Sigmoid colon (tissue), 4 donors: ENCODE measurements at regions not wholly inside any gene's neighbourhood (a gene's known extent, or its start where the extent isn't known, plus 50 kb on each side); places are given as distances from the start of the nearest gene placed in this dataset.

Source experiments
- EP300 ChIP-seq, 4 donors: sonication (generic); formaldehyde crosslinking; IDR thresholded peaks; one replicate each; pipeline ENCODE4 v1.6.1; 2017; ENCODE audit warnings: antibody characterized with exemption in 4 of 4
- POLR2A ChIP-seq, 2 donors: fragments of 450-650 bp; IDR thresholded peaks; one replicate each; pipeline ENCODE4 v1.6.1; 2016; ENCODE audit warnings: antibody characterized with exemption in 2 of 2, mild to moderate bottlenecking in 2 of 2, moderate library complexity in 2 of 2
- POLR2AphosphoS5 ChIP-seq, 4 donors: sonication (generic); formaldehyde crosslinking; IDR thresholded peaks; one replicate each; pipeline ENCODE4 v1.6.1; 2017; ENCODE audit warnings: antibody characterized with exemption in 4 of 4
- TF ChIP-seq, protein P1 (sequence below), 4 experiments: fragments of 450-650 bp in 3 of 4; fragments of 200-600 bp in 1 of 4; IDR thresholded peaks; one replicate each; pipeline ENCODE4 v1.5.1; 2016 to 2019; ENCODE audit warnings: antibody characterized with exemption in 4 of 4, mild to moderate bottlenecking in 3 of 4, moderate library complexity in 2 of 4

DNA sequence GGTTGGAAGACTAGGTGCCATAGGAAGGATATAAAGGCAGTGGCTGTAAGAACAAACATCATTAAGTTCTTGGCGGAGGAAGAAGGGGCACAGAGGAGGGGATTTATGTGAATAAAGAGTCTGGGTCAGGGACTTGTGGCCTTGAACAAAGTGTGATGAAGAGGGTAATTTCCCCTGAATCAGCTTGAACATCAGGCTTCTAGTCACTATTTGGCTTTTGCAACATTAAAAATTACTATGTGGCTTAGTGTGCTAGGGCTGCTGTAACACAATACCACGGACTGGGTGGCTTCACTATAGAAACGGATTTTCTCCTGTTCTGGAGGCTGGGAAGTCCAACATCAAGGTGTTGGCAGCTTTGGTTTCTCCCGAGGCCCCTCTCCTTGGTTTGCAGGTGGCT lies 70.5 kb upstream of the CNIH3 start:
- TF ChIP-seq, protein P1, sequence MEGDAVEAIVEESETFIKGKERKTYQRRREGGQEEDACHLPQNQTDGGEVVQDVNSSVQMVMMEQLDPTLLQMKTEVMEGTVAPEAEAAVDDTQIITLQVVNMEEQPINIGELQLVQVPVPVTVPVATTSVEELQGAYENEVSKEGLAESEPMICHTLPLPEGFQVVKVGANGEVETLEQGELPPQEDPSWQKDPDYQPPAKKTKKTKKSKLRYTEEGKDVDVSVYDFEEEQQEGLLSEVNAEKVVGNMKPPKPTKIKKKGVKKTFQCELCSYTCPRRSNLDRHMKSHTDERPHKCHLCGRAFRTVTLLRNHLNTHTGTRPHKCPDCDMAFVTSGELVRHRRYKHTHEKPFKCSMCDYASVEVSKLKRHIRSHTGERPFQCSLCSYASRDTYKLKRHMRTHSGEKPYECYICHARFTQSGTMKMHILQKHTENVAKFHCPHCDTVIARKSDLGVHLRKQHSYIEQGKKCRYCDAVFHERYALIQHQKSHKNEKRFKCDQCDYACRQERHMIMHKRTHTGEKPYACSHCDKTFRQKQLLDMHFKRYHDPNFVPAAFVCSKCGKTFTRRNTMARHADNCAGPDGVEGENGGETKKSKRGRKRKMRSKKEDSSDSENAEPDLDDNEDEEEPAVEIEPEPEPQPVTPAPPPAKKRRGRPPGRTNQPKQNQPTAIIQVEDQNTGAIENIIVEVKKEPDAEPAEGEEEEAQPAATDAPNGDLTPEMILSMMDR (IDR thresholded peaks at IDR 0.05): no peak
- TF ChIP-seq EP300 (IDR thresholded peaks at IDR 0.05): no peak
- no peak for TF ChIP-seq POLR2A (IDR thresholded peaks at IDR 0.05)
- TF ChIP-seq POLR2AphosphoS5 (IDR thresholded peaks at IDR 0.05): no peak
